VCaP (cell line): ENCODE measurements at regions not wholly inside any gene's neighbourhood (a gene's known extent, or its start where the extent isn't known, plus 50 kb on each side); places are given as distances from the start of the nearest gene placed in this dataset.
"Not testable (repeated sequence)": the region's sequence is repeated elsewhere in the genome, so short reads cannot be mapped to it uniquely, and the experiment has no call there.

Experiments
- H3K27ac ChIP-seq: fragments of 450-650 bp; 2 replicates; pipeline ENCODE4 v1.5.1; 2017
- CTCF ChIP-seq: fragments of 450-650 bp; conservative IDR thresholded peaks from 2 replicates; pipeline ENCODE4 v1.5.1; 2017; ENCODE audit warnings: mild to moderate bottlenecking, moderate library complexity

GRCh38 chr15:68495981-68496705, 64.2 kb upstream of the ITGA11 start:
- no peak overlapping the region for H3K27ac ChIP-seq
- no peak for TF ChIP-seq CTCF

GRCh38 chr15:68496751-68497150, 64.8 kb upstream of the ITGA11 start:
- H3K27ac ChIP-seq: not testable (repeated sequence)

- TF ChIP-seq CTCF: no peak
- no peak overlapping the region for H3K27ac ChIP-seq
These were observed 65.4 kb upstream of the ITGA11 start for GRCh38 chr15:68497206-68497910.

GRCh38 chr15:68498076-68498475, 66.1 kb upstream of the ITGA11 start:
- no peak overlapping the region for H3K27ac ChIP-seq
- no peak for TF ChIP-seq CTCF

GRCh38 chr15:68499620-68500312, 67.8 kb upstream of the ITGA11 start:
- no peak overlapping the region for H3K27ac ChIP-seq
- TF ChIP-seq CTCF: no peak

GRCh38 chr15:68500363-68501258, 68.6 kb upstream of the ITGA11 start:
- H3K27ac ChIP-seq: no peak overlapping the region
- TF ChIP-seq CTCF: no peak

GRCh38 chr15:68501259-68501591, 69.3 kb upstream of the ITGA11 start:
- TF ChIP-seq CTCF: no peak

More at GRCh38 chr15:68501259-68501591, 69.3 kb upstream of the ITGA11 start:
- no peak overlapping the region for H3K27ac ChIP-seq
